ENCODE measurements at regions not wholly inside any gene's neighbourhood (a gene's known extent, or its start where the extent isn't known, plus 50 kb on each side); places are given as distances from the start of the nearest gene placed in this dataset.
A peak's percentile ranks its signal among the peaks of the same experiment; 100 is the strongest.

GRCh38 chr3:106823701-106824100 is 553.5 kb upstream of the CCDC54 start:
- ChIA-PET CTCF (interaction anchor here (2.0 kb wide), 1 partner anchor 241 kb away, joined by 4 read pairs; no protein-coding TSS in a partner anchor), POLR2A (no interaction called here)
- Histone ChIP-seq H3K27me3 (ENCODE audit: control insufficient read depth, insufficient read depth, low read length) (no peaks in the 10 kb centered on the region), H3K4me3 (ENCODE audit: low read depth, low read length) (no peak overlapping the region), H3K36me3 (ENCODE audit: control insufficient read depth, insufficient read depth, low read length) (no peaks in the 10 kb centered on the region)
- no peak for DNase-seq (ENCODE audit: low read depth)
- no peak for TF ChIP-seq CTCF (IDR thresholded peaks at IDR 0.05; ENCODE audit: insufficient read depth, low read depth, low read length)

GRCh38 chr3:106824856-106825255 is 552.4 kb upstream of the CCDC54 start:
- H3K4me3 ChIP-seq (ENCODE audit: low read depth, low read length) = no peak overlapping the region
- ChIA-PET CTCF (interaction anchor here (2.0 kb wide), 1 partner anchor 240 kb away, joined by 4 read pairs; no protein-coding TSS in a partner anchor), POLR2A (no interaction called here)
- TF ChIP-seq CTCF (IDR thresholded peaks at IDR 0.05; ENCODE audit: insufficient read depth, low read depth, low read length) = peak; percentile 52
- no peaks in the 10 kb centered on the region for H3K27me3 ChIP-seq (ENCODE audit: control insufficient read depth, insufficient read depth, low read length)
- no peaks in the 10 kb centered on the region for H3K36me3 ChIP-seq (ENCODE audit: control insufficient read depth, insufficient read depth, low read length)
- no peak for DNase-seq (ENCODE audit: low read depth)

- DNase-seq (ENCODE audit: low read depth) = peak; percentile 61
- TF ChIP-seq CTCF (IDR thresholded peaks at IDR 0.05; ENCODE audit: insufficient read depth, low read depth, low read length) = no peak
- ChIA-PET CTCF (interaction anchor here (0.9 to 1.9 kb wide), 5 partner anchors 8 to 392 kb away, joined by 3 to 7 read pairs (median 4); no protein-coding TSS in a partner anchor), POLR2A (no interaction called here)
- Histone ChIP-seq H3K36me3 (ENCODE audit: control insufficient read depth, insufficient read depth, low read length) (no peaks in the 10 kb centered on the region), H3K4me3 (ENCODE audit: low read depth, low read length) (no peak overlapping the region), H3K27me3 (ENCODE audit: control insufficient read depth, insufficient read depth, low read length) (no peaks in the 10 kb centered on the region)
Observed at GRCh38 chr3:106825962-106826605, 551.2 kb upstream of the CCDC54 start.

- no peak for TF ChIP-seq CTCF (IDR thresholded peaks at IDR 0.05; ENCODE audit: insufficient read depth, low read depth, low read length)
- POLR2A ChIA-PET = no interaction called here
- no peak for DNase-seq (ENCODE audit: low read depth)
- Histone ChIP-seq H3K4me3 (ENCODE audit: low read depth, low read length) (no peak overlapping the region), H3K36me3 (ENCODE audit: control insufficient read depth, insufficient read depth, low read length) (no peaks in the 10 kb centered on the region), H3K27me3 (ENCODE audit: control insufficient read depth, insufficient read depth, low read length) (no peaks in the 10 kb centered on the region)
- CTCF ChIA-PET = interaction anchor here (0.7 to 1.9 kb wide), 3 partner anchors 9 to 237 kb away, joined by 3 to 7 read pairs (median 5); no protein-coding TSS in a partner anchor
Observed at GRCh38 chr3:106826791-106827311, 550.4 kb upstream of the CCDC54 start.

- Histone ChIP-seq H3K4me3 (ENCODE audit: low read depth, low read length) (no peak overlapping the region), H3K27me3 (ENCODE audit: control insufficient read depth, insufficient read depth, low read length) (no peaks in the 10 kb centered on the region), H3K36me3 (ENCODE audit: control insufficient read depth, insufficient read depth, low read length) (no peaks in the 10 kb centered on the region)
- POLR2A ChIA-PET = no interaction called here
- CTCF ChIA-PET = interaction anchor here (0.8 to 1.9 kb wide), 2 partner anchors 10 to 197 kb away, joined by 3 to 7 read pairs; no protein-coding TSS in a partner anchor
- DNase-seq (ENCODE audit: low read depth) = no peak
- no peak for TF ChIP-seq CTCF (IDR thresholded peaks at IDR 0.05; ENCODE audit: insufficient read depth, low read depth, low read length)
Observed at GRCh38 chr3:106827515-106828213, 549.6 kb upstream of the CCDC54 start.
